ENCODE measurements at regions not wholly inside any gene's neighbourhood (a gene's known extent, or its start where the extent isn't known, plus 50 kb on each side); places are given as distances from the start of the nearest gene placed in this dataset.
A peak's percentile ranks its signal among the peaks of the same experiment; 100 is the strongest.

GRCh38 chr17:21545064-21545463, 147.3 kb upstream of the KCNJ18 start:
- TF ChIP-seq REST (IDR thresholded peaks at IDR 0.05; ENCODE audit: insufficient read depth in 1 of 2, low read depth in 2 of 2, low read length in 2 of 2), result no peak
- no peak for TF ChIP-seq TAF1 (IDR thresholded peaks at IDR 0.05; ENCODE audit: borderline replicate concordance, insufficient read depth, low read length)
- no peak for TF ChIP-seq SIN3A (IDR thresholded peaks at IDR 0.05; ENCODE audit: borderline replicate concordance, insufficient read depth, low read length)
- TF ChIP-seq FOXP2 (optimal IDR thresholded peaks at IDR 0.05; ENCODE audit: borderline replicate concordance, extremely low read depth, extremely low read length, insufficient read depth), result no peak
- TF ChIP-seq POLR2AphosphoS5 (IDR thresholded peaks at IDR 0.05; ENCODE audit: low read depth, low read length), result no peak

- no peak for TF ChIP-seq SIN3A (IDR thresholded peaks at IDR 0.05; ENCODE audit: borderline replicate concordance, insufficient read depth, low read length)
- TF ChIP-seq POLR2AphosphoS5 (IDR thresholded peaks at IDR 0.05; ENCODE audit: low read depth, low read length), result no peak
- no peak for TF ChIP-seq TAF1 (IDR thresholded peaks at IDR 0.05; ENCODE audit: borderline replicate concordance, insufficient read depth, low read length)
- TF ChIP-seq FOXP2 (optimal IDR thresholded peaks at IDR 0.05; ENCODE audit: borderline replicate concordance, extremely low read depth, extremely low read length, insufficient read depth), result no peak
- TF ChIP-seq REST (IDR thresholded peaks at IDR 0.05; ENCODE audit: insufficient read depth in 1 of 2, low read depth in 2 of 2, low read length in 2 of 2), result no peak
Observed at GRCh38 chr17:21548236-21548635, 144.1 kb upstream of the KCNJ18 start.

GRCh38 chr17:21549107-21549687, 143.1 kb upstream of the KCNJ18 start:
- TF ChIP-seq TAF1 (IDR thresholded peaks at IDR 0.05; ENCODE audit: borderline replicate concordance, insufficient read depth, low read length) (no peak), REST (IDR thresholded peaks at IDR 0.05; ENCODE audit: insufficient read depth in 1 of 2, low read depth in 2 of 2, low read length in 2 of 2) (no peak), POLR2AphosphoS5 (IDR thresholded peaks at IDR 0.05; ENCODE audit: low read depth, low read length) (no peak), FOXP2 (optimal IDR thresholded peaks at IDR 0.05; ENCODE audit: borderline replicate concordance, extremely low read depth, extremely low read length, insufficient read depth) (no peak), SIN3A (IDR thresholded peaks at IDR 0.05; ENCODE audit: borderline replicate concordance, insufficient read depth, low read length) (no peak)

GRCh38 chr17:21551081-21551881, 141.0 kb upstream of the KCNJ18 start:
- TF ChIP-seq POLR2AphosphoS5 (IDR thresholded peaks at IDR 0.05; ENCODE audit: low read depth, low read length) (peak; percentile 85), TAF1 (IDR thresholded peaks at IDR 0.05; ENCODE audit: borderline replicate concordance, insufficient read depth, low read length) (no peak), REST (IDR thresholded peaks at IDR 0.05; ENCODE audit: insufficient read depth in 1 of 2, low read depth in 2 of 2, low read length in 2 of 2) (0 out of 4 replicates have a peak, but pooled peaks of 1 of the 2 experiments have one; percentile 14), FOXP2 (optimal IDR thresholded peaks at IDR 0.05; ENCODE audit: borderline replicate concordance, extremely low read depth, extremely low read length, insufficient read depth) (peak; percentile 33), SIN3A (IDR thresholded peaks at IDR 0.05; ENCODE audit: borderline replicate concordance, insufficient read depth, low read length) (no peak)
